ENCODE measurements at regions not wholly inside any gene's neighbourhood (a gene's known extent, or its start where the extent isn't known, plus 50 kb on each side); places are given as distances from the start of the nearest gene placed in this dataset.

GRCh38 chr17:69706127-69706526, 291.6 kb downstream of the MAP2K6 start:
- no peak for TF ChIP-seq POLR2A (IDR thresholded peaks at IDR 0.05)
- no peak for TF ChIP-seq CTCF (IDR thresholded peaks at IDR 0.05 in 8 of 11, conservative IDR thresholded peaks at IDR 0.05 in 3 of 11)
